ENCODE measurements at regions not wholly inside any gene's neighbourhood (a gene's known extent, or its start where the extent isn't known, plus 50 kb on each side); places are given as distances from the start of the nearest gene placed in this dataset.

- TF ChIP-seq CTCF (IDR thresholded peaks at IDR 0.05; ENCODE audit: insufficient read depth, low read depth, low read length) (no peak), EZH2 (IDR thresholded peaks at IDR 0.05; ENCODE audit: insufficient read depth, low read length) (no peak)
Observed at GRCh38 chr9:26566141-26566540, 326.5 kb downstream of the CAAP1 start.
